HG03457 (cell line): ENCODE measurements at regions not wholly inside any gene's neighbourhood (a gene's known extent, or its start where the extent isn't known, plus 50 kb on each side); places are given as distances from the start of the nearest gene placed in this dataset.

Experiments
- ATAC-seq: cut with Tn5 transposase; IDR thresholded peaks from one replicate; pipeline ENCODE4 v1.9.1; 2021; ENCODE audit warnings: moderate number of reproducible peaks; ENCODE audit not compliant: unreplicated experiment

DNA sequence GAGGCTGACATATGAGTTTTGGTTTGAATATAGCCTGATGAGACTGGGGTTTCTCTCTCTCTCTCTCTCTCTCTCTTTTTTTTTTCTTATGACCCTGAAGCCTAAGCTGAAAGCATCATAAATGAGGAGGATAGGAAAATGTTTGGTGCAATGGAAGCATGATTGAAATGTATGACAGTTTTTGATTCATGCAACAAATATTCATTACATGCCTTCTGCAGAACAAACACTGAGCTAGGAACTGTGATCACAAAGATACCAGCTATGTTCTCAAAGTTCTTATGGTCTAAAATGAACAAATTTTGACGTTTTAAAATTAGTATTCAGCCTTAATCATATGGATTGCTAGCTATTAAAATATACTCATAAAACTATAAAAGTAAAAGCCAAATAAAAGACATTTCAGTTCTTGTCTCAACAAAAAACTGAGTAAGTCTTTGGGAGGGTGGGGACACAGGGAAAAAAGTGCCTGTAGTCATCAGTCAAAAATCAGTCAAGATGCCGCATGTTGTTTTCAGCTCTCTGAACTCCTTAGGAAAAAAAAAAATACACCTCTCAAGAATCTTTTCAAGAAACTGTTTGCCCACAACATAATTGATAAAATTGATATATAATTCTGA lies 57.2 kb downstream of the NKX6-1 start:
- ATAC-seq: no peak

GRCh38 chr4:84439996-84440395 lies 59.1 kb downstream of the NKX6-1 start:
- no peak for ATAC-seq

GRCh38 chr4:84436812-84437211 lies 62.3 kb downstream of the NKX6-1 start:
- ATAC-seq: no peak

GRCh38 chr4:84434344-84434743 lies 64.7 kb downstream of the NKX6-1 start:
- ATAC-seq: no peak

DNA sequence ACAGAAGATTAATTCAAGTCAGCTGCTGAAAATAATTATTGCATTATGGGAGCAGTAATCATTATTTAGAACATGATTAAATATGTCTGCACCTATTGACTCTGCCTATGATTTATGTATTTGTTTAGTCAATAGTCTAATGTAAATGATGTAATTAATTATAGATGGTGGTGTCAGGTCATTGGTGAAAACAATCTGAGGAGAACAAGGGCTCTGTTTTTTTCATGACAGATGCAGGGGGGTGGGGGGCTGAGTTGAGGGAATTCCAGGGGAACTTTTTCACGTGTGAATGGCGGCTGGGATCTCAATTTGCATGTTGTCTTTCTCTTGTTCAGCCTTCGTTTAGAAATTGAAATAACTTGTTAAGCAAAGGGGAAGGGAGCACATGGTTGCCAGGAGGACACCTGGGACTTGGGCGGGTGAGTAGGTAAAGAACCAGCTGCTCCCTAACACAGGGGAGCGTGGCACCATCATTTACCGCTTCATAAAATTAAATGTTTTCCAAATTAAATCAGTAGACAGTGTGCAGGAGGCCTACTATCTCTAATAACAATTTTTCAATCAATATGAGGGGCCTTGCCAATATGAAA lies 65.4 kb downstream of the NKX6-1 start:
- no peak for ATAC-seq

DNA sequence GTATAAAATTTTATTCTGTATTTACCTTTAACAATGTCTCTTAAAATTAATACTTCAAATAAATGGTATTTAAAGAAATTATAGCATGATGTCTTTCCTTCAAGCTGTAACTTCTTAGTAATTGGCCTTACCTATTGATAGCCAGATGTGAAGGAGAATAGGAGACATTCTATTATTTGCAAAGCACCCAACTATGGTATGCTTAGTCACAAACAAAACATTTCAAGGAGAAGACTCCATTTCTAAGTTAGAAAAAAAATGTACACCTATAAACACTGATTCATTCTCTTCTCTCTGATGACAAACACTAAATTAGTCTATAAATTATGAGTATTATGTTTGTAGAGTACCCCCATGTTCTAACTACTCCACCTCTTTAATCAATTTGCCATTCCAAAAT lies 66.4 kb downstream of the NKX6-1 start:
- no peak for ATAC-seq

GRCh38 chr4:84420608-84421007 lies 78.5 kb downstream of the NKX6-1 start:
- ATAC-seq: no peak

- ATAC-seq: no peak
These were observed 79.9 kb downstream of the NKX6-1 start for GRCh38 chr4:84419201-84419600.

GRCh38 chr4:84417997-84418709 lies 80.9 kb downstream of the NKX6-1 start:
- no peak for ATAC-seq

DNA sequence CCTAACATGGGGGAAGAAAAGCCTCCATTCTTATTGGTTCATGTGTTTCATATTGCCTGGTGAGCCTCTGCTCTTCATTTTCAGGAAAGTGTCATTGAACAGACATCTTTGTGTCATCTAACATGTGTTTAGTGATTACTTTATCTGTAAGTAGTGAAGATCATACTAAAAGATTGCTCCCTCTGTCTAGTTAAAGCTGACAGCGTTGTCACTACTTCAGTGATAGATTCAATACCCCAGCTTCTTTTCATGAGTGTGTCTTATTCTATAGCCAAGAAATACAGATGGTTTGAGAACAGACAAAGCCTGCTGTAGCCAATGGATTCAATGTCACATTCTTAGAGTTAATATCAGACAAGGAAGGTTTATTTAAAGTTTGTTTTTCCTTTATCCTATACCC lies 85.1 kb downstream of the NKX6-1 start:
- no peak for ATAC-seq

DNA sequence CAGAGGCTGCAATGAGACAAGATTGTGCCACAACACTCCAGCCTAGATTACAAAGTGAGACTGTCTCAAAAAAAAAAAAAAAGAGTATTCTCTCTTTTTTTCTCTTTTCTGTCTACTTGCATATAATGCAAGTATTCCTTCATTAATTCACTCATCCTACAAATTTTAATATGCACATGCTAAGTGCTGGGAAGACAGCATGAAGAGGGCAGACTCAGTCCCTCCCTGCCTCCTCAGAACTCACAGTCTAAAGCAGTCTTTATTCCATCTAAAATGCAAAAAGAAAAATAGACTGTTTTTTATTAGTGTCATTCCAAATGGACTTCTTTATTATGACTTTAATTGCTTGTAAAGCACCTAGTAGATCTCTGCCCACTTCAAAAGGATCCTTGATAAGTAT lies 85.6 kb downstream of the NKX6-1 start:
- ATAC-seq: no peak

DNA sequence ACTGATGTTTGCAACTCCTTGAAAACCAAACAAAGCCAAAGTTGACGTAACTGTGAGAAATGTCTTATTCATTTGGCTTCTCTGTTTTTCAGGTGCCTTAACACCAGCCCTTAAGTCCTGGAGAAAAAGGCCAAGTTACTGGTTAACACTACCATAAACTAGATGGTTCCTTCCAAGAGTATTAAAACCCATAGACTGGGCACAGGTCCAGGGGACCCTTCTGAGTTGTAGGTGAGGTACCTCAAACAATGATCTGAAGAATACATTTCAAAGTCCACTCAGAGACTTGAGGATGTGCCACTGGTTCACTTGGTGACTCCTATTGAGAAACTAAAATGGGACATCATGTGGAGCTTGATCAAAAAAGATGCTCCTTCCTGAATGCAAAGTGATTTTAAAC lies 87.0 kb downstream of the NKX6-1 start:
- no peak for ATAC-seq

DNA sequence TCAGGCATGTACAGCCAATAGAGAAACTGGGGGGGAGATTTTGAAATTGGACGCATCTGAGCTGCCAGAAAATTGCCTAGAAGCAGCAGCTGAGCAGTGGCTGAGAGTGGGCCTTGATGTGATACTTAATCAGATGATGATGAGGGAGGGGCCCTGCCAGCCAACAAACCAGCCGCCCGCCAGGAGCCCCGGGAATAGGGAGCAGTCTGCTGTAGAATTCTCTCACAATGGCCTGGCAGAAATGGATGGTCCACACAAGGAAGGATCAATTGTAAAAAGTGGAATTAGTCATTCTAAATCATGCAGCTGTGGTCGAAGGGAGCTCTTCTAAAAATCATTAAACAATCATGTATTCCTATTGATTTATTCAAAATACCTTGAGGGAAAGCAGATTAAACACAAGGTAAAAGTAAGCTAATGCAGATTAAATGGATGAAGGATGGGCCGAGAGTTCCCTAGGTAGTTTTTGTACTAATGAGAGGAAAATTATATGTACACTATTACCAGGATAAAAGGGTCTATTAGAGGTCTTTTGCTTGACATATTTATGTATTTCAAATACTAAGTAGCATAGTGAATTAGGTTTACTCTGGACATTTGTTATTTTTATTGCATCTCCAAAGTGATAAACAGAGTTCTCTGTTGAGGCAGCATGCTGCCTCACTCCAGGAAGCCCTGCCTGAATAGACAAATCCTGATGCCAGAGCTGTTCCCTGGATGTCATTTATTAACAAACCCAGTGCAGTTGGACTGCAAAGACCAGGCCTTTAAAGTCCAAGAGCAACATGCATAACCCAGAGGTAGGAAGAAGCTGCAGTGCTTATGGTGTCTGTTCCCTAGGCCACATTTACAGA lies 91.3 kb downstream of the NKX6-1 start:
- no peak for ATAC-seq

GRCh38 chr4:84403656-84404055 lies 95.4 kb downstream of the NKX6-1 start:
- ATAC-seq: no peak

DNA sequence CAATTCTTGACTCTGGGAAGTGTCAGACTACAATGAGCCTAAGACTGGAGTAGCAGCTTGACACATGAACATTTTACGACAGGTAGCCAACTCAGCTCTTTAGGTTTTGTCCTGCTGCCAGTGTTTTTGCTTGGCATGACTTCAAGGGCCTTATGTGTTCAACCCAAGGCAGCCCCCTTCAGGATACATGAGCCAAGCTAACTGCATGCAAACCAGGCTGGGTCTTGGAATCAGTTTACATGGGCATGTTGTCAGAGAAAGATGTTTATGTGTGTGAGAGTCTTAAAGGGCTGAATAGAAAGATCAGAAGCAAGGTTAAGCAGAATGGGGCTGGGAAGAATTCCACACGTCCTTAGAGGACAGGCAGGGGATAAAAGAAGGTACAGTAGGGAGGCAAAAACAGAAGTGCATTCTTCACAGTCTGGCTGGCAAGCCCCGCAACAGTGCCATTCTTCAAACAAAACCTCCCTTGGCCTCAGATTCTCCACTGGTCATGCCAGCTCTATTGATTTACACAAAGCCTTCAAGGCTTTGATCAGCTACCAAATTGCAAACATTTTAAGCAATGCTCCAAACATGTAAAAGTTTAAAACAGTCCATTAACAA lies 97.3 kb downstream of the NKX6-1 start:
- no peak for ATAC-seq

DNA sequence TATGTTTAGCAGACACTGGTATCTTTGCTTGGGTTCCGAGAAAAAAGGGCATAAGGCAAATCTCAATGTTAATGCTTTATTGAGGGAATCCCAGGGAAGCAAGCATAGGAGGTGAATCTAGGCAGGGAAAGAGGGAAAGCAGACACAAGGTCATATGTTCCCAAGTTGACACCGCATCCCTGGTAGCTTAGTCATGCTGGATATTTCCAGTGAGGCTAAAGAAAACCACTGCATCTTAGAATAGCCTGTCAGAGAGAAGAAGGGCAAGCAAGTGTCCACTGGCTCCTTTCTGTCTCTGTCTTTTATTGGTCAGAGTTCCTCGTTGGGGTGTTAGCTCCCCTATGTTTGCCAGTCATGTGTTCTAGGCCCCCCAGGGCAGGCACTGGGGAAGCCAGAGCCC lies 104.7 kb downstream of the NKX6-1 start:
- no peak for ATAC-seq

- ATAC-seq: no peak
These were observed 106.0 kb downstream of the NKX6-1 start for GRCh38 chr4:84392951-84393590.

GRCh38 chr4:84389406-84389805 lies 109.7 kb downstream of the NKX6-1 start:
- ATAC-seq: no peak

- ATAC-seq: no peak
These were observed 113.9 kb downstream of the NKX6-1 start for GRCh38 chr4:84385203-84385602.

DNA sequence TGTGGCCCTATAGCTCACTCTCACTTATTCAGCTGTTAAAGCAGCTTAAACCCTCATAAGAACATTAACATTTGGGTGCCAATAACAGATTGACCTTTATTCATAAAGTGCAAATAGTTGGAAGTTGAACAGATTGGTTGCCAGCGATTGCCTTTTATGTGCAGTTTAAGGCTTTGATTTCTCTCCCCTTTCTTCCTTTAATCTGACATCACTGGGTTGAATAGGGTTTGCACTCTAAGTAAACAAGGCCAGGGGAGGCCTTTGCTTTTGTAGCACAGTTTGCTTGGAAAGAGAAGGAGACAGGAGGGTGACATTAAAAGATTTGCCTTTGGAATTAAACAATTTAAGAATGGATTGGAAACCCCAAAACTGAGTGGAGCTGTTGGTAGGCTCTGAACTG lies 114.3 kb downstream of the NKX6-1 start:
- ATAC-seq: no peak

DNA sequence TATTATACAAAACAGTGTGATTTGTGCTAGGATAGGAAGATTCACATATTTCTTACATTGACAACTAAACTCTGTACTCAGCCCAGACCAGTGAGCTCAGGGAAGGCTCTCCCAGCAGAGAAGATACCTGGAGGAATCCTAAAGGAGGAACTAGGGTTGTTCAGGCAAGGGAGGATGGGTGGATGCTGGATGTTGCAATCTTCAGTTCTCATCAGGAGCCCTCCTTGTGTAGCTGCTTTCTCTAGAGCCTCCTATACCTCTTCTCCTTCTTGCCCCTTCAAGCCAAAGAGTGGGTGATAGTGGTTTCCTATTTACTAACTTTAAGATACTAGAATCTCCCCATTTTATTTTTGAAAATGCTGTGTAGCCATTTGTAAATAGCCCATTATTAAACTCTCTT lies 117.3 kb downstream of the NKX6-1 start:
- no peak for ATAC-seq
